ENCODE measurements at regions not wholly inside any gene's neighbourhood (a gene's known extent, or its start where the extent isn't known, plus 50 kb on each side); places are given as distances from the start of the nearest gene placed in this dataset.
A peak's percentile ranks its signal among the peaks of the same experiment; 100 is the strongest.

- no peak for FAIRE-seq
- TF ChIP-seq YY1 (IDR thresholded peaks at IDR 0.05; ENCODE audit: low read depth, low read length) (no peak), TEAD4 (IDR thresholded peaks at IDR 0.05; ENCODE audit: low read depth, low read length) (no peak)
Observed at GRCh38 chr21:31594726-31595125, 64.8 kb upstream of the SOD1 start.

More at GRCh38 chr21:31594726-31595125, 64.8 kb upstream of the SOD1 start:
- peaks cover 0 to 4% of the 10 kb centered on the region in 2 experiments; a peak in 1 of 4 replicates for H3K9me3 ChIP-seq (ENCODE audit: insufficient read depth in 2 of 2, low read depth in 1 of 2, low read length in 1 of 2)
- no peaks in the 10 kb centered on the region for H3K27me3 ChIP-seq (replicated peaks in 1 of 4; ENCODE audit: control insufficient read depth in 3 of 4, extremely low read depth in 1 of 4, insufficient read depth in 3 of 4, low read length in 3 of 4)
- H4K8ac ChIP-seq (ENCODE audit: extremely low read depth, insufficient read depth, low read length) = peak overlapping the region; percentile 57; the same call in 1 of the 2 replicates
- no peak overlapping the region for H3K56ac ChIP-seq (replicated peaks; ENCODE audit: insufficient read length, low read depth, low read length)
- H2BK5ac ChIP-seq (ENCODE audit: low read depth, low read length) = no peak overlapping the region
- no peak overlapping the region for H3K23ac ChIP-seq (ENCODE audit: insufficient read length)
- POLR2A ChIA-PET (ENCODE audit: partially characterized antibody) = no interaction called here
- H2AK5ac ChIP-seq (ENCODE audit: low read depth, low read length) = no peak overlapping the region
- DNase-seq (ENCODE audit: low read depth in 1 of 2, low spot score in 2 of 2) = no peak
- no peak overlapping the region for H2BK120ac ChIP-seq (replicated peaks; ENCODE audit: low read depth, low read length)
- no peak overlapping the region for H3K4ac ChIP-seq (replicated peaks; ENCODE audit: insufficient read length, low read depth, low read length)
- no peak overlapping the region for H3K18ac ChIP-seq (ENCODE audit: extremely low read depth, low read length)
- no peaks in the 10 kb centered on the region for H3K79me1 ChIP-seq (ENCODE audit: low read depth, low read length)
- H3K79me2 ChIP-seq (ENCODE audit: control insufficient read depth in 1 of 2, insufficient read depth in 2 of 2, low read length in 2 of 2) = no peaks in the 10 kb centered on the region
- H2BK15ac ChIP-seq (ENCODE audit: low read length) = no peak overlapping the region
- no peak overlapping the region for H3K27ac ChIP-seq (ENCODE audit: low read depth, low read length)
- no peaks in the 10 kb centered on the region for H3K36me3 ChIP-seq (ENCODE audit: control insufficient read depth in 2 of 4, insufficient read depth in 4 of 4, low read length in 3 of 4)
- no peak overlapping the region for H2AFZ ChIP-seq (ENCODE audit: low read length)
- peaks cover 0 to 2% of the 10 kb centered on the region in 2 experiments for H4K20me1 ChIP-seq (replicated peaks in 1 of 2; ENCODE audit: control insufficient read depth in 1 of 2, insufficient read depth in 2 of 2, low read length in 2 of 2)
- H3K4me3 ChIP-seq (ENCODE audit: extremely low read depth in 1 of 4, insufficient read depth in 2 of 4, low read depth in 3 of 4, low read length in 4 of 4) = no peak overlapping the region
- no peak overlapping the region for H2BK20ac ChIP-seq (ENCODE audit: low read length)
- no peak overlapping the region for H4K5ac ChIP-seq (ENCODE audit: insufficient read length, low read depth, low read length)
- H3K23me2 ChIP-seq (ENCODE audit: low read depth, low read length) = no peaks in the 10 kb centered on the region
- no peak overlapping the region for H2BK12ac ChIP-seq (ENCODE audit: low read depth, low read length)
- H3K9ac ChIP-seq (replicated peaks in 1 of 4; ENCODE audit: extremely low read depth in 1 of 4, low read depth in 3 of 4, low read length in 3 of 4) = no peak overlapping the region
- no peaks in the 10 kb centered on the region; a peak in 2 of 7 replicates for H3K4me1 ChIP-seq (replicated peaks in 1 of 4; ENCODE audit: control insufficient read depth in 3 of 4, insufficient read depth in 4 of 4, low read length in 3 of 4)
- no peak overlapping the region for H3K4me2 ChIP-seq (ENCODE audit: insufficient read depth in 1 of 2, low read depth in 2 of 2, low read length in 2 of 2)
- no peak overlapping the region for H3K14ac ChIP-seq (ENCODE audit: insufficient read length)
- H4K91ac ChIP-seq (replicated peaks; ENCODE audit: insufficient read length, low read length) = no peak overlapping the region
- WGBS, 2 experiments (ENCODE audit: extremely low coverage in 1 of 2, insufficient coverage in 1 of 2, insufficient read length in 1 of 2, insufficient replicate concordance in 2 of 2, low coverage in 1 of 2, low lambda C conversion rate in 2 of 2, missing lambda C conversion rate in 1 of 2) = 89% methylated on average over 6 of the region's 6 CpGs; no CpG with 5 or more reads in 1 of the 2 experiments
- CTCF ChIA-PET (ENCODE audit: partially characterized antibody) = interaction anchor here (0.6 to 0.8 kb wide), 2 partner anchors 14 to 133 kb away, joined by 3 read pairs; no protein-coding TSS in a partner anchor
